ENCODE measurements at regions not wholly inside any gene's neighbourhood (a gene's known extent, or its start where the extent isn't known, plus 50 kb on each side); places are given as distances from the start of the nearest gene placed in this dataset.

- TF ChIP-seq, protein P1, sequence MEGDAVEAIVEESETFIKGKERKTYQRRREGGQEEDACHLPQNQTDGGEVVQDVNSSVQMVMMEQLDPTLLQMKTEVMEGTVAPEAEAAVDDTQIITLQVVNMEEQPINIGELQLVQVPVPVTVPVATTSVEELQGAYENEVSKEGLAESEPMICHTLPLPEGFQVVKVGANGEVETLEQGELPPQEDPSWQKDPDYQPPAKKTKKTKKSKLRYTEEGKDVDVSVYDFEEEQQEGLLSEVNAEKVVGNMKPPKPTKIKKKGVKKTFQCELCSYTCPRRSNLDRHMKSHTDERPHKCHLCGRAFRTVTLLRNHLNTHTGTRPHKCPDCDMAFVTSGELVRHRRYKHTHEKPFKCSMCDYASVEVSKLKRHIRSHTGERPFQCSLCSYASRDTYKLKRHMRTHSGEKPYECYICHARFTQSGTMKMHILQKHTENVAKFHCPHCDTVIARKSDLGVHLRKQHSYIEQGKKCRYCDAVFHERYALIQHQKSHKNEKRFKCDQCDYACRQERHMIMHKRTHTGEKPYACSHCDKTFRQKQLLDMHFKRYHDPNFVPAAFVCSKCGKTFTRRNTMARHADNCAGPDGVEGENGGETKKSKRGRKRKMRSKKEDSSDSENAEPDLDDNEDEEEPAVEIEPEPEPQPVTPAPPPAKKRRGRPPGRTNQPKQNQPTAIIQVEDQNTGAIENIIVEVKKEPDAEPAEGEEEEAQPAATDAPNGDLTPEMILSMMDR (IDR thresholded peaks at IDR 0.05 in 8 of 11, conservative IDR thresholded peaks at IDR 0.05 in 3 of 11) = no peak
- no peak for TF ChIP-seq POLR2A (IDR thresholded peaks at IDR 0.05)
- TF ChIP-seq POLR2AphosphoS5 (IDR thresholded peaks at IDR 0.05) = no peak
These were observed 927.7 kb downstream of the TBC1D22A start for GRCh38 chr22:47690166-47690565.

Measured in spleen (tissue), 7 donors.